ENCODE measurements at regions not wholly inside any gene's neighbourhood (a gene's known extent, or its start where the extent isn't known, plus 50 kb on each side); places are given as distances from the start of the nearest gene placed in this dataset.
A peak's percentile ranks its signal among the peaks of the same experiment; 100 is the strongest.

DNA sequence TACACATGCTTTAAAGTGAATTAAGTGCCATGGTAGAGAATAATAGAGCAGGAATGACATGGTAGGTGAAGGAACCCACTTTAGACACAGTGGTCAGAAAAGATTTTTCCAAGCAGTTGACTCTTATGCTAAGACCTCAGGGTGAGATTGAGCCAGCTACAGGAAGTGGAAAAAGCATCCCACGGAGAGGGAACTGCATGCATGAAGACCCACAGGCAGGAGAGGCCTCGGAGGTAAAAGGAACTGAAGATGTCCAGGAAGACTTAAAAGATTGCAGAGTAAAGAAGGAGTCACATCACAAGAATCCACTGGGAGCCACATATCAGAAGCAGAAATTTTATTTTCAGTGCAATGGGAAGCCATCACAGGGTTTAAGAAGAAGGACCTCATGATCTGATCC is 499.2 kb upstream of the FAM98A start:
- TF ChIP-seq, protein P1, sequence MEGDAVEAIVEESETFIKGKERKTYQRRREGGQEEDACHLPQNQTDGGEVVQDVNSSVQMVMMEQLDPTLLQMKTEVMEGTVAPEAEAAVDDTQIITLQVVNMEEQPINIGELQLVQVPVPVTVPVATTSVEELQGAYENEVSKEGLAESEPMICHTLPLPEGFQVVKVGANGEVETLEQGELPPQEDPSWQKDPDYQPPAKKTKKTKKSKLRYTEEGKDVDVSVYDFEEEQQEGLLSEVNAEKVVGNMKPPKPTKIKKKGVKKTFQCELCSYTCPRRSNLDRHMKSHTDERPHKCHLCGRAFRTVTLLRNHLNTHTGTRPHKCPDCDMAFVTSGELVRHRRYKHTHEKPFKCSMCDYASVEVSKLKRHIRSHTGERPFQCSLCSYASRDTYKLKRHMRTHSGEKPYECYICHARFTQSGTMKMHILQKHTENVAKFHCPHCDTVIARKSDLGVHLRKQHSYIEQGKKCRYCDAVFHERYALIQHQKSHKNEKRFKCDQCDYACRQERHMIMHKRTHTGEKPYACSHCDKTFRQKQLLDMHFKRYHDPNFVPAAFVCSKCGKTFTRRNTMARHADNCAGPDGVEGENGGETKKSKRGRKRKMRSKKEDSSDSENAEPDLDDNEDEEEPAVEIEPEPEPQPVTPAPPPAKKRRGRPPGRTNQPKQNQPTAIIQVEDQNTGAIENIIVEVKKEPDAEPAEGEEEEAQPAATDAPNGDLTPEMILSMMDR (IDR thresholded peaks at IDR 0.05): no peak
- TF ChIP-seq EP300 (IDR thresholded peaks at IDR 0.05) (no peak), POLR2A (IDR thresholded peaks at IDR 0.05) (no peak), POLR2AphosphoS5 (IDR thresholded peaks at IDR 0.05) (no peak)
- 50% methylated on average over 2 of the region's 2 CpGs; no CpG with 5 or more reads in 1 of the 2 donors for WGBS, 2 donors (ENCODE audit: low coverage in 1 of 2)
- H3K4me1 ChIP-seq: no peaks in the 10 kb centered on the region
- H3K27ac ChIP-seq: no peak overlapping the region
- H3K27me3 ChIP-seq: no peaks in the 10 kb centered on the region
- no peaks in the 10 kb centered on the region for H3K9me3 ChIP-seq
- ATAC-seq: no peak
- H3K36me3 ChIP-seq: no peaks in the 10 kb centered on the region
- no peak overlapping the region for H3K4me3 ChIP-seq

DNA sequence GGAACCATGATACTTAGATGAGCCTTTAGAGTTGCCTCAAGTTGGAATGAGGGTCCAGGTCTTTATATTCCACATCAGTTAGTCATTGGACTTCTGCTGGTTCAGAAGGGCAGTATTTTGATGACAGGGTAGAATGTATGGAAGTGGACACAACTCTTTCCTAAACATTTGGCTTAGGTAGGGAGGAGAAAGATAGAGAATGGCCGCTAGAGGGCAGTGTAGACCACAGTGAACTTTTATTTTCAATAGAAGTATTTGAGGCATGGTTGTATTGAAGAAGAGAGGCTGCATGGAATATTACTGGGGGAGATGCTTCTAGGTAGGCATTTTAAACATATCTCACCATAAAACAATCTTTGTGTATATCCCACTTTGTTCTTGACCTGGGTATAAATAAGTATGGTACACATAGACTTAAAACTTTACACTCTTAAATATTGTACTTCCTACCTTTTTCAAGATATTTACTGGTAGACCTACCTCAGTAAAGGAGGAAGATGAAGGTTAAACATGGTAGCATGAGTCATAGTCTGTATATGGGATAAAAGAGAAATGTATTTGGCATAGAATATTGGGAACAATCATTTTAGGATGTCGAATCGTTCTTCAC is 497.6 kb upstream of the FAM98A start:
- no peak for ATAC-seq
- H3K9me3 ChIP-seq: no peaks in the 10 kb centered on the region
- TF ChIP-seq, protein P1 (IDR thresholded peaks at IDR 0.05): peak; percentile 62 to 78 (median 68)
- TF ChIP-seq EP300 (IDR thresholded peaks at IDR 0.05): no peak
- H3K4me1 ChIP-seq: no peaks in the 10 kb centered on the region
- WGBS, 2 donors (ENCODE audit: low coverage in 1 of 2): 62 to 65% methylated on average over 3 of the region's 3 CpGs
- H3K27me3 ChIP-seq: no peaks in the 10 kb centered on the region
- no peak overlapping the region for H3K4me3 ChIP-seq
- H3K36me3 ChIP-seq: no peaks in the 10 kb centered on the region
- no peak overlapping the region for H3K27ac ChIP-seq

DNA sequence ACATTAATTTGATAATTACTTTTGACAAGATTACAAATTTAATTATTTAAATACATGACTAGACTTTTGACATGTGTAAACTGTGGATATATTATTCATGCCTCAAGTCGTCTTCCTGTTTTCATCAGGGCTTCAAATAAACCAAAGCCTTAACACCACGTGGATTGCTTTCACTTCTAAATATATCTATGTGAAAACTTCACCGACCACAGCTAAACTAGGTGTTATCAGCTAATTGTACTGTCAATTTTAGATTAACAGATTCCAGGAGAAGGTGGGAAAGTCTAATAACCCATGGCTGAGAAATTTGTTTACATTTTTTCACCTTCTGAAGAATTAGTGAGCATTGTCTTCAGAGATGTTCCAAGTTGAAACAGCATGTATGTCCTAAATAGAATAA is 494.7 kb upstream of the FAM98A start:
- no peaks in the 10 kb centered on the region for H3K4me1 ChIP-seq
- no peak for TF ChIP-seq POLR2AphosphoS5 (IDR thresholded peaks at IDR 0.05)
- no peak for TF ChIP-seq EP300 (IDR thresholded peaks at IDR 0.05)
- no peak for TF ChIP-seq POLR2A (IDR thresholded peaks at IDR 0.05)
- TF ChIP-seq, protein P1 (IDR thresholded peaks at IDR 0.05): no peak
- H3K4me3 ChIP-seq: no peak overlapping the region
- WGBS, 2 donors (ENCODE audit: low coverage in 1 of 2): 28 to 29% methylated on average over 3 of the region's 3 CpGs
- H3K36me3 ChIP-seq: no peaks in the 10 kb centered on the region
- no peaks in the 10 kb centered on the region for H3K9me3 ChIP-seq
- no peak for ATAC-seq
- no peaks in the 10 kb centered on the region for H3K27me3 ChIP-seq
- no peak overlapping the region for H3K27ac ChIP-seq

DNA sequence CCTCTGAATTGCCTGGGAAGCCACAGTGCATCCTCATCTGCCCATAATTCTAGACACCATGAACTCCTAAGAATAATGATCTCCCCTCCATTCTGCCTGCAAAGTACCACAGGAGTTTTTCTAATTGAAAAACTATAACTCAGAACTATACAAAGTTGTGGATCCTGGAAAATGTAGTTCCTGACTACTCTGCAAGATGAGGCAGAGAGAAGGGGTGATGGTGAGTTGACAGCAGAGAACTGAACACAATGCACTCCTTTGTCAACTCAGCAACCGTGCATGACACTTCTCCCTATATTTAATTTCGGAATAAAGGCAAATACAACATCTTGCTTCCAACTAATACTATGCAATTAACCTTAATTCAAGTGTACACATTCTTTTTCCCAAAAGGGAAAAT is 471.1 kb upstream of the FAM98A start:
- ATAC-seq: no peak
- Histone ChIP-seq H3K4me3 (no peak overlapping the region), H3K27ac (no peak overlapping the region), H3K4me1 (no peaks in the 10 kb centered on the region), H3K27me3 (no peaks in the 10 kb centered on the region), H3K9me3 (no peaks in the 10 kb centered on the region), H3K36me3 (no peaks in the 10 kb centered on the region)
- TF ChIP-seq, protein P1 (IDR thresholded peaks at IDR 0.05): no peak
- no peak for TF ChIP-seq POLR2AphosphoS5 (IDR thresholded peaks at IDR 0.05)
- no peak for TF ChIP-seq EP300 (IDR thresholded peaks at IDR 0.05)
- TF ChIP-seq POLR2A (IDR thresholded peaks at IDR 0.05): no peak
- WGBS, 2 donors (ENCODE audit: low coverage in 1 of 2): 67 to 80% methylated on average over 1 to 2 of the region's 2 CpGs

DNA sequence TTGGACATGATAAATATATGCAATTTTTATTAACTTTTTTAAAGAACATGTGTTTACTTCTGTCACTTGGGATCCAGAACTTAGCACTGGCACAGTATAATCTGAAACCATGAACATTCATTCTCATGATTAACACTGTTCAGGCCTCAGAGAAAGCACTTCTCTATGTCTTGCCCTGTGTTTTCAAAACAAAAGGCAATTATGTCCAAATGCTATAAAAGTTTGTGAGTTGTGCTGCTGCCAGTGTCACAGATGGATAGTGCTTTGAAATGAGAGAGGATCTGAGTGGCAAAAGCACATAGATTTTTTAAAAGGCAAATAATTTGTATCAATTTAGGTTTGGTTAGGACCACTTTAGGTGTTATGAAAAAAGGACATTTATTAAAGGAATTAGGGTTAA is 470.5 kb upstream of the FAM98A start:
- Histone ChIP-seq H3K27ac (no peak overlapping the region), H3K9me3 (no peaks in the 10 kb centered on the region), H3K36me3 (no peaks in the 10 kb centered on the region), H3K27me3 (no peaks in the 10 kb centered on the region), H3K4me1 (no peaks in the 10 kb centered on the region), H3K4me3 (no peak overlapping the region)
- no peak for ATAC-seq
- TF ChIP-seq POLR2AphosphoS5 (IDR thresholded peaks at IDR 0.05) (no peak), POLR2A (IDR thresholded peaks at IDR 0.05) (no peak), EP300 (IDR thresholded peaks at IDR 0.05) (no peak)
- TF ChIP-seq, protein P1 (IDR thresholded peaks at IDR 0.05): no peak
